Subcutaneous abdominal adipose tissue (tissue), 5 donors: ENCODE measurements at regions not wholly inside any gene's neighbourhood (a gene's known extent, or its start where the extent isn't known, plus 50 kb on each side); places are given as distances from the start of the nearest gene placed in this dataset.

Experiments
- H3K27ac ChIP-seq: one replicate; pipeline ENCODE4 v1.7.0; 2013; ENCODE audit warnings: low read depth, mild to moderate bottlenecking, inconsistent platforms, low read length, moderate library complexity
- H3K27me3 ChIP-seq, 5 donors: one replicate each; pipeline ENCODE4 v1.7.0; 2013; ENCODE audit warnings: low read length in 5 of 5, inconsistent platforms in 1 of 5; ENCODE audit not compliant: control insufficient read depth in 5 of 5, insufficient read depth in 4 of 5
- H3K36me3 ChIP-seq, 5 donors: one replicate each; pipeline ENCODE4 v1.7.0; 2013; ENCODE audit warnings: low read length in 5 of 5; ENCODE audit not compliant: control insufficient read depth in 5 of 5, insufficient read depth in 5 of 5
- H3K4me1 ChIP-seq, 5 donors: one replicate each; pipeline ENCODE4 v1.7.0; 2013; ENCODE audit warnings: low read length in 5 of 5, mild to moderate bottlenecking in 3 of 5, moderate library complexity in 1 of 5; ENCODE audit not compliant: control insufficient read depth in 5 of 5, insufficient read depth in 5 of 5
- H3K4me3 ChIP-seq, 5 donors: one replicate each; pipeline ENCODE4 v1.7.0; 2013; ENCODE audit warnings: low read length in 5 of 5, low read depth in 1 of 5
- H3K9ac ChIP-seq, 5 donors: one replicate each; pipeline ENCODE4 v1.7.0; 2013; ENCODE audit warnings: low read length in 5 of 5, mild to moderate bottlenecking in 4 of 5, moderate library complexity in 3 of 5
- H3K9me3 ChIP-seq, 5 donors: one replicate each; pipeline ENCODE4 v1.7.0; 2013; ENCODE audit warnings: low read length in 5 of 5; ENCODE audit not compliant: control insufficient read depth in 5 of 5
- donor health status: healthy.
- donor health status: healthy.
- donor health status: healthy.
- donor health status: healthy.
- donor health status: healthy.

DNA sequence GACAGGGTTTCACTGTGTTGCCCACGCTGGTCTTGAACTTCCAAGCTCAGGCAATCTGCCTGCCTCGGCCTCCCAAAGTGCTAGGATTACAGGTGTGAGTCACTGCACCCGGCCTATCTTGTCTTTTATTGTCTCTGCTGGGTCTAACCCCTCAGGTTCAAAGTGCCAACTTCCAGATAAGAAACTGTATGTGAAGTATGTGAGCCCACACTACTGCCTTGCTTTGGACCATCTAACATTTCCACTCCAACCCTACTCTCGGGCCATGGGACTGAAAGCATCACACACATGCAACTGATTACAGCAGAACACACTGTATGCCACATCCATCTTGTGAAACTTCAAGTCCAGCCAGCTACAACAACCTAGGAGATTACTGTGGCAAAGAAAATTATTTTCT, 256.1 kb upstream of the VEPH1 start:
- Histone ChIP-seq H3K27me3 (no peaks in the 10 kb centered on the region), H3K4me1 (no peaks in the 10 kb centered on the region), H3K4me3 (no peak overlapping the region), H3K27ac (no peak overlapping the region), H3K36me3 (no peaks in the 10 kb centered on the region), H3K9me3 (no peaks in the 10 kb centered on the region), H3K9ac (no peak overlapping the region)

GRCh38 chr3:157755233-157755632, 252.0 kb upstream of the VEPH1 start:
- H3K27ac ChIP-seq = no peak overlapping the region

DNA sequence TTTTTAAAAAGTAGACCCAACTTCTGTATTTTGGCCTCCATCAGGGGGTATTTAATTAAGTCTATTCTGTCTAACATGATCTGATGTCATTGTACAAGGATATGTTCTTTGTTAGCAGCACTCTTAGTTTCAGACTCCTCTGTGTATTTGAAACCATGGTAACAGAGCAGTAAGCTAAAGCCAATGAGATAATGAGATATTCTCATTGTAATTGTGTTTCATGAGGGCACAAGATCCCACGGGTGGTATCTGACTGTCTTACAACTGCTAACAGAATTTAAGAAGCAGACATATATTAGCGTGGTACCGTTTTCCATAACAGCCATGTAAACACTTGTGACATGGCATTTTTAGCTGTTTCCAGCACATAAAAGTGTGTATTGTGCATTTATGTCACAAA, 251.2 kb upstream of the VEPH1 start:
- Histone ChIP-seq H3K4me3 (no peak overlapping the region), H3K9me3 (no peaks in the 10 kb centered on the region), H3K4me1 (no peaks in the 10 kb centered on the region), H3K36me3 (no peaks in the 10 kb centered on the region), H3K9ac (no peak overlapping the region), H3K27ac (no peak overlapping the region), H3K27me3 (no peaks in the 10 kb centered on the region)

More at GRCh38 chr3:157755233-157755632, 252.0 kb upstream of the VEPH1 start:
- no peak overlapping the region for H3K4me3 ChIP-seq
- no peaks in the 10 kb centered on the region for H3K27me3 ChIP-seq
- H3K9me3 ChIP-seq = no peaks in the 10 kb centered on the region
- no peaks in the 10 kb centered on the region for H3K36me3 ChIP-seq
- H3K4me1 ChIP-seq = no peaks in the 10 kb centered on the region
- H3K9ac ChIP-seq = no peak overlapping the region

GRCh38 chr3:157753787-157754136, 250.5 kb upstream of the VEPH1 start:
- no peak overlapping the region for H3K27ac ChIP-seq

DNA sequence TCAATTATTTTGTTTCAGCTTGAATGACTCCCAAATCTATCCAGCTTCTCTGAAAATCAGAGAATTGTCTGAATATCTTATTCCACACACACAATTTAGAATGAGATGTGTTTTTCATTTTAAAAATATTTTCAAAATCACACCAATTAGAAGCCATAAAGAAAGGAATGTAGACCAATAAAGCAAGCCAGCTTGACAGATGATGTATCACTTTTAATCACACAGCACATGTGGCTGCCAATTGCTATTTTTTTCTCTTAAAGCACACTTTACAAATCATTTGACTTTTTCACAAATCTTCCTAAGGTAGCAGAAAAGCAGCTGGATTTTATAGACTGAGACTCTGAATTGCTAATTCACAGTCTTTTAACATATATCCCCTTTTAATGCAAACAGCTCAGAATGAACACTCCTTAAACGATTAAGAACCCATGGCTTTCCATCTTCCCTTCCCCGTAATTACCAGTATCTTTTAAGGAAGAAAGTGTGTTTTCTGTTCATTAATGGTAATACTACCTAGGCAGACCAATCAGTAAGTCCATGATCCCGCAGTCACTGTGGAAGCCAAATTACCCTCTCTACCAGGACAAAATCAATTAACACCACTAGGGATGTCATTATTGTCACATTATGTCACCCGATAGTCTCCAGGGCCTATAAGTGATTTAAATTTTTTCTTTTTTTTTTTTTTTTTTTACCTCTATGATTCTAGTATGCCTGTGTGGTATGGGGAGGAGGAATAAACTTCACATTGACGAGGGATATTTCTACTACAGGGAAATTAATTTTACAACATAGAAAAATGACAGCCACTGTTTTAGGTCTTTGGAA, 250.0 kb upstream of the VEPH1 start:
- H3K4me3 ChIP-seq = no peak overlapping the region
- H3K9me3 ChIP-seq = no peaks in the 10 kb centered on the region
- H3K27ac ChIP-seq = no peak overlapping the region
- no peaks in the 10 kb centered on the region for H3K36me3 ChIP-seq
- no peaks in the 10 kb centered on the region for H3K27me3 ChIP-seq
- no peak overlapping the region for H3K9ac ChIP-seq
- no peaks in the 10 kb centered on the region for H3K4me1 ChIP-seq

More at GRCh38 chr3:157753787-157754136, 250.5 kb upstream of the VEPH1 start:
- no peaks in the 10 kb centered on the region for H3K9me3 ChIP-seq
- no peaks in the 10 kb centered on the region for H3K36me3 ChIP-seq
- H3K4me1 ChIP-seq = no peaks in the 10 kb centered on the region
- H3K4me3 ChIP-seq = no peak overlapping the region
- H3K9ac ChIP-seq = no peak overlapping the region
- no peaks in the 10 kb centered on the region for H3K27me3 ChIP-seq

DNA sequence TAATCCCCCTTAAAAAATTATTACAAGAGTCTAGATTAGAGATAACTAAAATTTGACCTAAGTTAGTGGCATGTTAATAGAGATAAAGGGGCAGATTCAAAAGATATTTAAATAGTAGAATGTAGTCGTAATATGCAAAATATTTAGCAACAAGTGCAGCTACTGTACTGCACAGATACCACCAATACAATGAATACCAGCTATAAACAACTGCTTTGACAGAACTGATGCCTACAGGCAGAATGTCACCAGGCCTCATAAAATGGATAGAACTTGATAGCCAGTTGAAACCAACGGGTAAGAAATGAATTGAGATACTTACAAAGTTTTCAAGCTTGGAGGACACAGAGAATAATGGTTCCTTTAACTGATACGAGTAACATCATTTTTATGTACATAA, 249.3 kb upstream of the VEPH1 start:
- H3K4me3 ChIP-seq = no peak overlapping the region
- H3K9me3 ChIP-seq = no peaks in the 10 kb centered on the region
- no peaks in the 10 kb centered on the region for H3K27me3 ChIP-seq
- H3K9ac ChIP-seq = no peak overlapping the region
- H3K4me1 ChIP-seq = no peaks in the 10 kb centered on the region
- no peak overlapping the region for H3K27ac ChIP-seq
- H3K36me3 ChIP-seq = no peaks in the 10 kb centered on the region

GRCh38 chr3:157751386-157751785, 248.2 kb upstream of the VEPH1 start:
- Histone ChIP-seq H3K36me3 (no peaks in the 10 kb centered on the region), H3K27me3 (no peaks in the 10 kb centered on the region), H3K4me3 (no peak overlapping the region), H3K9ac (no peak overlapping the region), H3K27ac (no peak overlapping the region), H3K9me3 (no peaks in the 10 kb centered on the region), H3K4me1 (no peaks in the 10 kb centered on the region)

DNA sequence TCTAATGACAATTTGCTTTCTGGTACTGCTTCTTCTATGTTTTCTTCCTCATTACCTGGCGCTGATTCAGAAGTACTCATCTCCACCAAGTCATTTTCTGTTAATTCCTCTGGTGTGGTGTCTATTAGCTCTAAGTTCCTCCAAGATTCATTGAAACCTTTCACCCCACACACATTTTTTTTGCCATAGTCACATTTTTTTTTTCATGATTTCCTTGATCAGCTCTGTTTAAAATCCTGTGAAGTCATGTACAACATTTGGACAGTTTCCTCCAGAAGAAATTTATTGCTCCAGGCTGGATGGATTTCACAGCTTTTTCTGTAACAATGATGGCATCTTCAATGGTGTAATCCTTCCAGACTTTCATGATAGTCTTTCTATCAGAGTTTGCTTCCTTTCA, 243.2 kb upstream of the VEPH1 start:
- Histone ChIP-seq H3K27ac (no peak overlapping the region), H3K4me3 (no peak overlapping the region), H3K4me1 (no peaks in the 10 kb centered on the region), H3K9ac (no peak overlapping the region), H3K9me3 (peaks cover 0 to 14% (median 0%) of the 10 kb centered on the region in 5 donors), H3K27me3 (no peaks in the 10 kb centered on the region), H3K36me3 (no peaks in the 10 kb centered on the region)

DNA sequence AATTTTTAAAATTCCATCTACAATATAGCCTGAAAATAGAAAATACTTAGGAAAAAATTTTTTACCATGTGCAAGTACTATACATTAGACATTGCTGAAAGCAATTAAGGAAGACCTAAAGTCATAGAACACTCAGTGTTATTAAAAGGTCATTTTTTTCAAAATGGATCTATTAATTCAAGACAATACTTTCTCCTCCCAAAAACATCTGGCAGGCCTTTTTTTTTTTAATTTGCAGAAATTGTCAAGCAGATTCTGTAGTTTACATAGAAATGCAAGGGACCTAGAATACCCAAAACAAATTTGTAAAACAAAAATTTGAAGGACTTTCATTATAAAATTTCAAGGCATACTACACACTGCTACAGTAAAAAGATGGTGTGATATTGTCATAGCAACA, 238.4 kb upstream of the VEPH1 start:
- Histone ChIP-seq H3K27ac (no peak overlapping the region), H3K27me3 (no peaks in the 10 kb centered on the region), H3K9me3 (peaks cover 0 to 14% (median 0%) of the 10 kb centered on the region in 5 donors), H3K4me1 (no peaks in the 10 kb centered on the region), H3K36me3 (no peaks in the 10 kb centered on the region), H3K9ac (no peak overlapping the region), H3K4me3 (no peak overlapping the region)

DNA sequence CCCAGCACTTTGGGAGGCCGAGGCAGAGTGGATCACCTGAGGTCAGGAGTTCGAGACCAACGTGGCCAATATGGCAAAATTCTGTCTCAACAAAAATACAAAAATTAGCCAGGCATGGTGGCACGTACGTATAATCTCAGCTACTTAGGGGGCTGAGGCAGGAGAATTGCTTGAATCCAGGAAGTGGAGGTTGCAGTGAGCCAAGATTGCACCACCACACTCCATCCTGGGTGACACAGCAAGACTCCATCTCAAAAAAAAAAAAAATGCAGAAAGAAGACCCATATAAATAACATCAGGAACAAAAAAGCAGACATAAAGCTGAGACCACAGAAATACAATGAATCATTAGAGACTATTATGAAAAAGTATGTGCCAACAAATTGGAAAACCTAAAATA, 235.2 kb upstream of the VEPH1 start:
- H3K27me3 ChIP-seq = no peaks in the 10 kb centered on the region
- peaks cover 0 to 5% (median 0%) of the 10 kb centered on the region in 5 donors for H3K9me3 ChIP-seq
- no peak overlapping the region for H3K4me3 ChIP-seq
- H3K9ac ChIP-seq = no peak overlapping the region
- no peak overlapping the region for H3K27ac ChIP-seq
- no peaks in the 10 kb centered on the region for H3K36me3 ChIP-seq
- H3K4me1 ChIP-seq = no peaks in the 10 kb centered on the region
